Upper lobe of right lung (tissue), 1 donor: ENCODE measurements at regions not wholly inside any gene's neighbourhood (a gene's known extent, or its start where the extent isn't known, plus 50 kb on each side); places are given as distances from the start of the nearest gene placed in this dataset.

Experiments
- ATAC-seq: fragments of 200-7000 bp; cut with Tn5 transposase; one replicate; pipeline ENCODE4 v1.9.1; 2020; ENCODE audit warnings: mild to moderate bottlenecking, moderate library complexity
- DNase-seq: peaks from one replicate; pipeline ENCODE4 v3.0.0-alpha.2; 2020
- H3K27ac ChIP-seq: fragments of 200-600 bp; one replicate; pipeline ENCODE4 v1.8.0; 2022
- H3K27me3 ChIP-seq: fragments of 200-600 bp; one replicate; pipeline ENCODE4 v1.8.0; 2022; ENCODE audit warnings: mild to moderate bottlenecking
- H3K36me3 ChIP-seq: fragments of 200-600 bp; one replicate; pipeline ENCODE4 v1.8.0; 2022
- H3K4me1 ChIP-seq: fragments of 200-600 bp; one replicate; pipeline ENCODE4 v1.8.0; 2022
- H3K4me3 ChIP-seq: fragments of 200-600 bp; one replicate; pipeline ENCODE4 v1.8.0; 2022; ENCODE audit warnings: mild to moderate bottlenecking
- H3K9me3 ChIP-seq: fragments of 200-600 bp; one replicate; pipeline ENCODE4 v1.8.0; 2022
- intact Hi-C: fragments of 100-400 bp; cut with DNase I; formaldehyde crosslinking; loops from one replicate; pipeline ENCODE4 v1.11.0; 2022
- TF ChIP-seq, protein P1 (sequence below): fragments of 200-600 bp; IDR thresholded peaks from one replicate; pipeline ENCODE4 v1.8.0; 2022; ENCODE audit warnings: antibody characterized with exemption
- donor health status: DM: no; HTN: yes; CAD: no; lungs with severe emphysema.

DNA sequence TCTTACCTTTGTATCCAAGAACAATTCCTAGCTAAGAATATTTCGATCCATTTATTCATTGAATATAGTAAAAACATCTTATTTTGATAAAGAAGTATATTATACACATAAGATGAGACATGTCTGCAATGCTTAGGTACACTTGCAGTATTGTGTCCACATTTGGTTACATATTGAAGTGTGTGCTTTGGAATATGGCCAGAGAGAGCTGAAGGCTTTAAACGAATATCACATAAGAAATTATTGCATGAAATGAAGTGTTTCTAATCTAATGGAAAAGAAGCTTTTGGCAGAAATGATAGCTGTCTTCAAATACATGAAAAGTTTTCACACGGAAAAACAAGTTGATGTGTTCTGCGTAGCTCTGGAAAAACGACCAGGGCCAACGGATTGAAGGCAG lies 516.1 kb upstream of the ZFP42 start:
- TF ChIP-seq, protein P1, sequence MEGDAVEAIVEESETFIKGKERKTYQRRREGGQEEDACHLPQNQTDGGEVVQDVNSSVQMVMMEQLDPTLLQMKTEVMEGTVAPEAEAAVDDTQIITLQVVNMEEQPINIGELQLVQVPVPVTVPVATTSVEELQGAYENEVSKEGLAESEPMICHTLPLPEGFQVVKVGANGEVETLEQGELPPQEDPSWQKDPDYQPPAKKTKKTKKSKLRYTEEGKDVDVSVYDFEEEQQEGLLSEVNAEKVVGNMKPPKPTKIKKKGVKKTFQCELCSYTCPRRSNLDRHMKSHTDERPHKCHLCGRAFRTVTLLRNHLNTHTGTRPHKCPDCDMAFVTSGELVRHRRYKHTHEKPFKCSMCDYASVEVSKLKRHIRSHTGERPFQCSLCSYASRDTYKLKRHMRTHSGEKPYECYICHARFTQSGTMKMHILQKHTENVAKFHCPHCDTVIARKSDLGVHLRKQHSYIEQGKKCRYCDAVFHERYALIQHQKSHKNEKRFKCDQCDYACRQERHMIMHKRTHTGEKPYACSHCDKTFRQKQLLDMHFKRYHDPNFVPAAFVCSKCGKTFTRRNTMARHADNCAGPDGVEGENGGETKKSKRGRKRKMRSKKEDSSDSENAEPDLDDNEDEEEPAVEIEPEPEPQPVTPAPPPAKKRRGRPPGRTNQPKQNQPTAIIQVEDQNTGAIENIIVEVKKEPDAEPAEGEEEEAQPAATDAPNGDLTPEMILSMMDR, result no peak
- H3K36me3 ChIP-seq, result no peaks in the 10 kb centered on the region
- DNase-seq, result no peak
- H3K27ac ChIP-seq, result no peak overlapping the region
- H3K4me1 ChIP-seq, result peaks cover 16% of the 10 kb centered on the region
- no peaks in the 10 kb centered on the region for H3K9me3 ChIP-seq
- intact Hi-C loops, result no loop called here
- H3K27me3 ChIP-seq, result no peaks in the 10 kb centered on the region
- no peak for ATAC-seq
- H3K4me3 ChIP-seq, result no peak overlapping the region

GRCh38 chr4:187480146-187481145 lies 515.1 kb upstream of the ZFP42 start:
- no peaks in the 10 kb centered on the region for H3K36me3 ChIP-seq
- H3K27ac ChIP-seq, result no peak overlapping the region
- TF ChIP-seq, protein P1, result no peak
- intact Hi-C loops, result no loop called here
- H3K9me3 ChIP-seq, result no peaks in the 10 kb centered on the region
- H3K27me3 ChIP-seq, result no peaks in the 10 kb centered on the region
- no peak for DNase-seq
- H3K4me1 ChIP-seq, result peaks cover 16% of the 10 kb centered on the region
- no peak for ATAC-seq
- H3K4me3 ChIP-seq, result no peak overlapping the region

GRCh38 chr4:187484186-187484585 lies 511.4 kb upstream of the ZFP42 start:
- intact Hi-C loops, result no loop called here
- DNase-seq (no peak), ATAC-seq (no peak)
- no peaks in the 10 kb centered on the region for H3K9me3 ChIP-seq
- no peak overlapping the region for H3K4me3 ChIP-seq
- H3K4me1 ChIP-seq, result peaks cover 16% of the 10 kb centered on the region
- H3K27me3 ChIP-seq, result no peaks in the 10 kb centered on the region
- TF ChIP-seq, protein P1, result no peak
- no peaks in the 10 kb centered on the region for H3K36me3 ChIP-seq
- H3K27ac ChIP-seq, result no peak overlapping the region

GRCh38 chr4:187485676-187486075 lies 509.9 kb upstream of the ZFP42 start:
- DNase-seq (no peak), ATAC-seq (no peak)
- Histone ChIP-seq H3K27ac (no peak overlapping the region), H3K27me3 (no peaks in the 10 kb centered on the region), H3K4me3 (no peak overlapping the region), H3K36me3 (no peaks in the 10 kb centered on the region), H3K9me3 (no peaks in the 10 kb centered on the region), H3K4me1 (peaks cover 2% of the 10 kb centered on the region)
- intact Hi-C loops, result no loop called here
- TF ChIP-seq, protein P1, result no peak

- Histone ChIP-seq H3K4me3 (no peak overlapping the region), H3K9me3 (no peaks in the 10 kb centered on the region), H3K36me3 (no peaks in the 10 kb centered on the region), H3K27me3 (no peaks in the 10 kb centered on the region), H3K4me1 (no peaks in the 10 kb centered on the region), H3K27ac (no peak overlapping the region)
- intact Hi-C loops, result no loop called here
- TF ChIP-seq, protein P1, result no peak
- DNase-seq (no peak), ATAC-seq (no peak)
Measured at GRCh38 chr4:187491286-187491685, 504.3 kb upstream of the ZFP42 start.
